ENCODE measurements at regions not wholly inside any gene's neighbourhood (a gene's known extent, or its start where the extent isn't known, plus 50 kb on each side); places are given as distances from the start of the nearest gene placed in this dataset.

- no peak overlapping the region for H3K27ac Mint-ChIP-seq
- DNase-seq: no peak
- H3K4me1 Mint-ChIP-seq (ENCODE audit: low read depth): no peaks in the 10 kb centered on the region
- H3K4me3 Mint-ChIP-seq: no peak overlapping the region
- H3K27me3 Mint-ChIP-seq (ENCODE audit: insufficient read depth): no peaks in the 10 kb centered on the region
- no peaks in the 10 kb centered on the region for H3K36me3 Mint-ChIP-seq (ENCODE audit: low read depth)
- H3K9me3 Mint-ChIP-seq: no peaks in the 10 kb centered on the region
- TF ChIP-seq, protein P1, sequence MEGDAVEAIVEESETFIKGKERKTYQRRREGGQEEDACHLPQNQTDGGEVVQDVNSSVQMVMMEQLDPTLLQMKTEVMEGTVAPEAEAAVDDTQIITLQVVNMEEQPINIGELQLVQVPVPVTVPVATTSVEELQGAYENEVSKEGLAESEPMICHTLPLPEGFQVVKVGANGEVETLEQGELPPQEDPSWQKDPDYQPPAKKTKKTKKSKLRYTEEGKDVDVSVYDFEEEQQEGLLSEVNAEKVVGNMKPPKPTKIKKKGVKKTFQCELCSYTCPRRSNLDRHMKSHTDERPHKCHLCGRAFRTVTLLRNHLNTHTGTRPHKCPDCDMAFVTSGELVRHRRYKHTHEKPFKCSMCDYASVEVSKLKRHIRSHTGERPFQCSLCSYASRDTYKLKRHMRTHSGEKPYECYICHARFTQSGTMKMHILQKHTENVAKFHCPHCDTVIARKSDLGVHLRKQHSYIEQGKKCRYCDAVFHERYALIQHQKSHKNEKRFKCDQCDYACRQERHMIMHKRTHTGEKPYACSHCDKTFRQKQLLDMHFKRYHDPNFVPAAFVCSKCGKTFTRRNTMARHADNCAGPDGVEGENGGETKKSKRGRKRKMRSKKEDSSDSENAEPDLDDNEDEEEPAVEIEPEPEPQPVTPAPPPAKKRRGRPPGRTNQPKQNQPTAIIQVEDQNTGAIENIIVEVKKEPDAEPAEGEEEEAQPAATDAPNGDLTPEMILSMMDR (IDR thresholded peaks at IDR 0.05): no peak
Observed at GRCh38 chr2:156817430-156817829, 381.3 kb downstream of the GPD2 start.

- no peaks in the 10 kb centered on the region for H3K36me3 Mint-ChIP-seq (ENCODE audit: low read depth)
- H3K4me1 Mint-ChIP-seq (ENCODE audit: low read depth): no peaks in the 10 kb centered on the region
- H3K27ac Mint-ChIP-seq: no peak overlapping the region
- no peak for DNase-seq
- no peaks in the 10 kb centered on the region for H3K9me3 Mint-ChIP-seq
- H3K4me3 Mint-ChIP-seq: no peak overlapping the region
- TF ChIP-seq, protein P1 (IDR thresholded peaks at IDR 0.05): no peak
- no peaks in the 10 kb centered on the region; the same call in 1 of the 2 replicates for H3K27me3 Mint-ChIP-seq (ENCODE audit: insufficient read depth)
Observed at GRCh38 chr2:156818221-156818620, 382.0 kb downstream of the GPD2 start.

GRCh38 chr2:156818944-156819343 is 382.8 kb downstream of the GPD2 start:
- no peaks in the 10 kb centered on the region; the same call in 1 of the 2 replicates for H3K27me3 Mint-ChIP-seq (ENCODE audit: insufficient read depth)
- no peak overlapping the region for H3K4me3 Mint-ChIP-seq
- no peaks in the 10 kb centered on the region for H3K4me1 Mint-ChIP-seq (ENCODE audit: low read depth)
- TF ChIP-seq, protein P1 (IDR thresholded peaks at IDR 0.05): no peak
- H3K36me3 Mint-ChIP-seq (ENCODE audit: low read depth): no peaks in the 10 kb centered on the region
- DNase-seq: no peak
- no peak overlapping the region for H3K27ac Mint-ChIP-seq
- no peaks in the 10 kb centered on the region for H3K9me3 Mint-ChIP-seq

GRCh38 chr2:156826341-156826933 is 390.3 kb downstream of the GPD2 start:
- Mint-ChIP-seq H3K4me1 (ENCODE audit: low read depth) (peaks cover 10% of the 10 kb centered on the region), H3K27me3 (ENCODE audit: insufficient read depth) (peaks cover 3% of the 10 kb centered on the region), H3K9me3 (no peaks in the 10 kb centered on the region), H3K4me3 (no peak overlapping the region; the same call in 1 of the 2 replicates), H3K27ac (0 out of 2 replicates have a peak overlapping the region, but pooled peaks have one; percentile 2), H3K36me3 (ENCODE audit: low read depth) (no peaks in the 10 kb centered on the region)
- DNase-seq: peak; percentile 23
- TF ChIP-seq, protein P1 (IDR thresholded peaks at IDR 0.05): no peak

- H3K27me3 Mint-ChIP-seq (ENCODE audit: insufficient read depth): peaks cover 1% of the 10 kb centered on the region; the same call in 1 of the 2 replicates
- H3K4me3 Mint-ChIP-seq: no peak overlapping the region
- H3K27ac Mint-ChIP-seq: no peak overlapping the region
- no peaks in the 10 kb centered on the region for H3K9me3 Mint-ChIP-seq
- no peaks in the 10 kb centered on the region for H3K4me1 Mint-ChIP-seq (ENCODE audit: low read depth)
- TF ChIP-seq, protein P1 (IDR thresholded peaks at IDR 0.05): no peak
- no peaks in the 10 kb centered on the region for H3K36me3 Mint-ChIP-seq (ENCODE audit: low read depth)
- DNase-seq: no peak
Observed at GRCh38 chr2:156834431-156834830, 398.3 kb downstream of the GPD2 start.
